ENCODE measurements at regions not wholly inside any gene's neighbourhood (a gene's known extent, or its start where the extent isn't known, plus 50 kb on each side); places are given as distances from the start of the nearest gene placed in this dataset.
"Not testable (repeated sequence)": the region's sequence is repeated elsewhere in the genome, so short reads cannot be mapped to it uniquely, and the experiment has no call there.

GRCh38 chrX:127457161-127457560 is 595.0 kb downstream of the ACTRT1 start:
- DNase-seq (ENCODE audit: low read depth): no peak

- no peak for DNase-seq (ENCODE audit: low read depth)
Observed at GRCh38 chrX:127439676-127440075, 612.5 kb downstream of the ACTRT1 start.

- DNase-seq (ENCODE audit: low read depth): no peak
Observed at GRCh38 chrX:127405946-127406345, 586.4 kb downstream of the PRR32 start.

GRCh38 chrX:127404161-127404560 is 584.6 kb downstream of the PRR32 start:
- DNase-seq (ENCODE audit: low read depth): no peak

- DNase-seq (ENCODE audit: low read depth): not testable (repeated sequence)
Observed at GRCh38 chrX:127400231-127400630, 580.7 kb downstream of the PRR32 start.

GRCh38 chrX:127390316-127390715 is 570.8 kb downstream of the PRR32 start:
- DNase-seq (ENCODE audit: low read depth): no peak

GRCh38 chrX:127389900-127390299 is 570.4 kb downstream of the PRR32 start:
- DNase-seq (ENCODE audit: low read depth): no peak

All from M059J (cell line).